ENCODE measurements at regions not wholly inside any gene's neighbourhood (a gene's known extent, or its start where the extent isn't known, plus 50 kb on each side); places are given as distances from the start of the nearest gene placed in this dataset.

GRCh38 chr6:23114812-23115504 is 545.6 kb downstream of the HDGFL1 start:
- no peak for TF ChIP-seq CTCF (IDR thresholded peaks at IDR 0.05)
- H3K4me1 Mint-ChIP-seq = no peaks in the 10 kb centered on the region
- H3K9me3 Mint-ChIP-seq = peaks cover 17% of the 10 kb centered on the region
- no peak overlapping the region for H3K27ac Mint-ChIP-seq
- H3K27me3 Mint-ChIP-seq = no peaks in the 10 kb centered on the region
- no peak overlapping the region for H3K4me3 Mint-ChIP-seq
- ChIA-PET CTCF (no interaction called here), POLR2A (no interaction called here)
- DNase-seq = no peak
- no peaks in the 10 kb centered on the region for H3K36me3 Mint-ChIP-seq (ENCODE audit: low read depth)
- intact Hi-C loops (cut with micrococcal nuclease) = no loop called here
- no peak for ATAC-seq (ENCODE audit: low read depth)

- ChIA-PET CTCF (no interaction called here), POLR2A (no interaction called here)
- no peak overlapping the region for H3K27ac Mint-ChIP-seq
- peaks cover 26% of the 10 kb centered on the region for H3K9me3 Mint-ChIP-seq
- ATAC-seq (ENCODE audit: low read depth) = no peak
- no peak for TF ChIP-seq CTCF (IDR thresholded peaks at IDR 0.05)
- H3K36me3 Mint-ChIP-seq (ENCODE audit: low read depth) = no peaks in the 10 kb centered on the region
- no peaks in the 10 kb centered on the region for H3K4me1 Mint-ChIP-seq
- intact Hi-C loops (cut with micrococcal nuclease) = no loop called here
- DNase-seq = no peak
- H3K4me3 Mint-ChIP-seq = no peak overlapping the region
- H3K27me3 Mint-ChIP-seq = no peaks in the 10 kb centered on the region
Observed at GRCh38 chr6:23137611-23138010, 568.2 kb downstream of the HDGFL1 start.

- H3K27ac Mint-ChIP-seq = no peak overlapping the region
Observed at GRCh38 chr6:23140871-23141270, 571.5 kb downstream of the HDGFL1 start.

GRCh38 chr6:23145781-23146180 is 576.4 kb downstream of the HDGFL1 start:
- TF ChIP-seq CTCF (IDR thresholded peaks at IDR 0.05) = no peak
- no peaks in the 10 kb centered on the region for H3K36me3 Mint-ChIP-seq (ENCODE audit: low read depth)
- no peak overlapping the region for H3K4me3 Mint-ChIP-seq
- intact Hi-C loops (cut with micrococcal nuclease) = no loop called here
- no peak overlapping the region for H3K27ac Mint-ChIP-seq
- ChIA-PET POLR2A (no interaction called here), CTCF (no interaction called here)
- ATAC-seq (ENCODE audit: low read depth) = no peak
- H3K9me3 Mint-ChIP-seq = no peaks in the 10 kb centered on the region
- H3K4me1 Mint-ChIP-seq = no peaks in the 10 kb centered on the region
- H3K27me3 Mint-ChIP-seq = no peaks in the 10 kb centered on the region
- DNase-seq = no peak

More at GRCh38 chr6:23140871-23141270, 571.5 kb downstream of the HDGFL1 start:
- H3K9me3 Mint-ChIP-seq = peaks cover 11% of the 10 kb centered on the region
- no peaks in the 10 kb centered on the region for H3K36me3 Mint-ChIP-seq (ENCODE audit: low read depth)
- POLR2A ChIA-PET = no interaction called here
- CTCF ChIA-PET = no interaction called here
- no peak overlapping the region for H3K4me3 Mint-ChIP-seq
- no peaks in the 10 kb centered on the region for H3K4me1 Mint-ChIP-seq
- no peaks in the 10 kb centered on the region for H3K27me3 Mint-ChIP-seq
- intact Hi-C loops (cut with micrococcal nuclease) = no loop called here
- DNase-seq (no peak), ATAC-seq (ENCODE audit: low read depth) (no peak)
- no peak for TF ChIP-seq CTCF (IDR thresholded peaks at IDR 0.05)

- Mint-ChIP-seq H3K9me3 (peaks cover 1% of the 10 kb centered on the region), H3K27me3 (no peaks in the 10 kb centered on the region), H3K36me3 (ENCODE audit: low read depth) (no peaks in the 10 kb centered on the region), H3K27ac (no peak overlapping the region), H3K4me1 (no peaks in the 10 kb centered on the region), H3K4me3 (no peak overlapping the region)
- ChIA-PET CTCF (no interaction called here), POLR2A (no interaction called here)
- no peak for DNase-seq
- intact Hi-C loops (cut with micrococcal nuclease) = no loop called here
- ATAC-seq (ENCODE audit: low read depth) = no peak
- TF ChIP-seq CTCF (IDR thresholded peaks at IDR 0.05) = no peak
Observed at GRCh38 chr6:23154159-23154558, 584.8 kb downstream of the HDGFL1 start.
